HFF-Myc (cell line): ENCODE measurements at regions not wholly inside any gene's neighbourhood (a gene's known extent, or its start where the extent isn't known, plus 50 kb on each side); places are given as distances from the start of the nearest gene placed in this dataset.

Source experiments
- DNase-seq: peaks from one replicate; pipeline ENCODE4 v3.0.0-alpha.2; 2011; ENCODE audit warnings: low read depth; ENCODE audit errors: extremely low read depth
- H3K4me3 ChIP-seq: replicated peaks from 2 replicates; pipeline ENCODE4 v1.5.1; 2011; ENCODE audit warnings: low read depth, mild to moderate bottlenecking, control low read depth, low read length
- CTCF ChIP-seq: IDR thresholded peaks from 2 replicates; pipeline ENCODE4 v1.5.1; 2012; ENCODE audit warnings: mild to moderate bottlenecking, low read depth, low read length, control low read depth; ENCODE audit errors: missing control alignments

GRCh38 chr5:162624110-162624509 is 556.5 kb downstream of the GABRG2 start:
- TF ChIP-seq CTCF, result no peak

GRCh38 chr5:162637481-162637880 is 569.9 kb downstream of the GABRG2 start:
- H3K4me3 ChIP-seq, result no peak overlapping the region
- no peak for DNase-seq
- no peak for TF ChIP-seq CTCF

More at GRCh38 chr5:162624110-162624509, 556.5 kb downstream of the GABRG2 start:
- DNase-seq, result no peak
- no peak overlapping the region for H3K4me3 ChIP-seq

- H3K4me3 ChIP-seq, result no peak overlapping the region
- no peak for DNase-seq
- TF ChIP-seq CTCF, result no peak
Observed at GRCh38 chr5:162638849-162639248, 571.3 kb downstream of the GABRG2 start.

- no peak for DNase-seq
- TF ChIP-seq CTCF, result no peak
- no peak overlapping the region for H3K4me3 ChIP-seq
Observed at GRCh38 chr5:162641142-162641813, 573.7 kb downstream of the GABRG2 start.

- DNase-seq, result no peak
- no peak overlapping the region for H3K4me3 ChIP-seq
- TF ChIP-seq CTCF, result no peak
Observed at GRCh38 chr5:162654661-162655405, 587.3 kb downstream of the GABRG2 start.

GRCh38 chr5:162657076-162657475 is 589.5 kb downstream of the GABRG2 start:
- DNase-seq, result no peak
- no peak for TF ChIP-seq CTCF
- no peak overlapping the region for H3K4me3 ChIP-seq
